ENCODE measurements at regions not wholly inside any gene's neighbourhood (a gene's known extent, or its start where the extent isn't known, plus 50 kb on each side); places are given as distances from the start of the nearest gene placed in this dataset.

DNA sequence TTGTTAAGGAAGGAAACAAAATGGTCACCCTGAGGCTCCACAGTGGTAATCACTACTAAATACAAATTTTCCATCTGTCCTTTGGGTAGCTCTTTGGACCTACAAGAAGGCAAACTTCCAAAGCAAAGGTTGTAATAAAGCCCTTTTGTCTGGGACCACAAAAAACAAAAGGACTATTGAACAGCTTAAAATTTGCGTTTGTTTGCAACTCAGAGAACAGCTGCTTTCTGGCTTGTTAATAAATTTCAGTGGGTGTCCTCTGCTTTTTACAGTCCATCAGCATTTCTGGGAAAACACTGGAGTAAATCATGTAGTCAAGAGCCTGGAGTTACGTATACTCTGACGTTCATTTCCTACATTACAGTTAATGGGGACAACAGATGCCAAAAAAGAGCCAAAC lies 439.7 kb upstream of the DIAPH2 start:
- DNase-seq, result no peak

DNA sequence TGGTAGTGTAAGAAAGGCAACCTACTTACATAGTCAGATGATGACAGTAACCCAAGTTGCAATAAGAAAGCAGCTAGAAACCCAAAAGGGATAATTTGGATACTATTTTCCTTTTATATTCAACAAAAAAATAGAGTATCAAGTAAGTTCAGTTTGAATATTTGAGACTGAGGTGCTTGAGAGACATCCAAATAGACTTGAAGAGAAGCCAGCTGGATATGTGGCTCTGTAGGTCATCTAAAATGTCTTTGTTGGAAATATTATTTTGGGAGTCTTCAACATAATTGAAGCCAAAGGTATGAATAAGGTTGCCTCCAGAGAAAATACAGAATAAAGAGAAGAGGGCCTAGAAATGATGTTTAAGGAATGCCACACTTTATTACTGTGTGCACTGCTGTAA lies 438.2 kb upstream of the DIAPH2 start:
- DNase-seq, result no peak
